ENCODE measurements at regions not wholly inside any gene's neighbourhood (a gene's known extent, or its start where the extent isn't known, plus 50 kb on each side); places are given as distances from the start of the nearest gene placed in this dataset.

DNA sequence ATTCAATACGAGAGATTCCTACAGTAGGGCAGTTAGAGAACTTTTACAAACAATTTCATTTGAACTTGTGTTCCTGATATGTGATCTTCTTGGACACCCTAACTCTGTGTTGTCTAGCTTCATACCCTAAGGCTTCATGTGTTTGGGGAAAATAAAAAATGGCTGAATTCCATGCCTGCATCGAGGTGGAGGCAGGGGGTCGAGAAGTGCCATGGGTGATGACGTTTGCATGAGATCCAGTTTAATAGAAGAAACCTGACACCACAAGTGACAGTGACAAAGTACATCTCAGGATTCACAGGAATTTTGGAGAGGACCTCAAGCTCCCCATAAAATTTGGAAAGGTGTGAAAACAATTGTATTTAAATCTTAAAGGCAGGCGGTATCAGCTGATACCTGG, 169.2 kb upstream of the NABP1 start:
- no peak for DNase-seq
- in situ Hi-C loops (cut with HindIII; ENCODE audit: low pct_ligation_motif_present, low pct_unique_long_range_greater_than_20kb, low sequenced_read_pairs), result loop anchor here (25.0 kb wide), 1 partner anchor 346 kb away; the partner anchor contains the start of gene STAT4

- in situ Hi-C loops (cut with HindIII; ENCODE audit: low pct_ligation_motif_present, low pct_unique_long_range_greater_than_20kb, low sequenced_read_pairs), result loop anchor here (25.0 kb wide), 1 partner anchor 350 kb away; the partner anchor contains the start of gene STAT4
- DNase-seq, result no peak
These were observed 165.6 kb upstream of the NABP1 start for GRCh38 chr2:191512216-191512835.

DNA sequence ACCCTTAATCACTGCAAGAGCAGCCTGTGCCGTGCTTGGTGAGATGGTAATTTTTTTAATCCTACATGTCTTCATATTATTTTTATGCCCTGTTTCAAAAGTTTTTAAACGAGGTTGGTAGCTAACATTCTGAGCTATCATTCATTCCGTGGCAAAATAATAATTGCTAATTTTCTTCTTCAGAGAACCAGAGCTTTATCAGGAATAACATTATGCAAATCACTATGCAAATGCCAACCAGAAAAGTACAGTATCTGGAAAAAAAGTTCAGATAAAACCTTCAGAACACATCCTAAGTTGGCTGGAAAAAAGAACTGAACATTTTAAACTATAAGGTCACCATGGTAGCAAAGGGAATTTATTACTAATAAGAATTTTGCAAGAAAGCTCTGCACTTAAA, 165.1 kb upstream of the NABP1 start:
- in situ Hi-C loops (cut with HindIII; ENCODE audit: low pct_ligation_motif_present, low pct_unique_long_range_greater_than_20kb, low sequenced_read_pairs), result loop anchor here (25.0 kb wide), 1 partner anchor 351 kb away; the partner anchor contains the start of gene STAT4
- no peak for DNase-seq

GRCh38 chr2:191514613-191515012, 163.3 kb upstream of the NABP1 start:
- in situ Hi-C loops (cut with HindIII; ENCODE audit: low pct_ligation_motif_present, low pct_unique_long_range_greater_than_20kb, low sequenced_read_pairs), result loop anchor here (25.0 kb wide), 1 partner anchor 352 kb away; the partner anchor contains the start of gene STAT4

GRCh38 chr2:191515551-191515950, 162.4 kb upstream of the NABP1 start:
- in situ Hi-C loops (cut with HindIII; ENCODE audit: low pct_ligation_motif_present, low pct_unique_long_range_greater_than_20kb, low sequenced_read_pairs), result loop anchor here (25.0 kb wide), 1 partner anchor 353 kb away; the partner anchor contains the start of gene STAT4
- no peak for DNase-seq

More at GRCh38 chr2:191514613-191515012, 163.3 kb upstream of the NABP1 start:
- no peak for DNase-seq

- in situ Hi-C loops (cut with HindIII; ENCODE audit: low pct_ligation_motif_present, low pct_unique_long_range_greater_than_20kb, low sequenced_read_pairs), result loop anchor here (25.0 kb wide), 1 partner anchor 354 kb away; the partner anchor contains the start of gene STAT4
- no peak for DNase-seq
These were observed 161.7 kb upstream of the NABP1 start for GRCh38 chr2:191516260-191516659.

- DNase-seq, result peak; percentile 62
- in situ Hi-C loops (cut with HindIII; ENCODE audit: low pct_ligation_motif_present, low pct_unique_long_range_greater_than_20kb, low sequenced_read_pairs), result loop anchor here (25.0 kb wide), 1 partner anchor 359 kb away; the partner anchor contains the start of gene STAT4
These were observed 156.2 kb upstream of the NABP1 start for GRCh38 chr2:191521608-191522208.

- in situ Hi-C loops (cut with HindIII; ENCODE audit: low pct_ligation_motif_present, low pct_unique_long_range_greater_than_20kb, low sequenced_read_pairs), result loop anchor here (25.0 kb wide), 1 partner anchor 360 kb away; the partner anchor contains the start of gene STAT4
- no peak for DNase-seq
These were observed 155.3 kb upstream of the NABP1 start for GRCh38 chr2:191522478-191523120.

- in situ Hi-C loops (cut with HindIII; ENCODE audit: low pct_ligation_motif_present, low pct_unique_long_range_greater_than_20kb, low sequenced_read_pairs), result no loop called here
- no peak for DNase-seq
These were observed 151.8 kb upstream of the NABP1 start for GRCh38 chr2:191526091-191526490.

- DNase-seq, result no peak
- in situ Hi-C loops (cut with HindIII; ENCODE audit: low pct_ligation_motif_present, low pct_unique_long_range_greater_than_20kb, low sequenced_read_pairs), result no loop called here
These were observed 151.4 kb upstream of the NABP1 start for GRCh38 chr2:191526536-191526935.

DNA sequence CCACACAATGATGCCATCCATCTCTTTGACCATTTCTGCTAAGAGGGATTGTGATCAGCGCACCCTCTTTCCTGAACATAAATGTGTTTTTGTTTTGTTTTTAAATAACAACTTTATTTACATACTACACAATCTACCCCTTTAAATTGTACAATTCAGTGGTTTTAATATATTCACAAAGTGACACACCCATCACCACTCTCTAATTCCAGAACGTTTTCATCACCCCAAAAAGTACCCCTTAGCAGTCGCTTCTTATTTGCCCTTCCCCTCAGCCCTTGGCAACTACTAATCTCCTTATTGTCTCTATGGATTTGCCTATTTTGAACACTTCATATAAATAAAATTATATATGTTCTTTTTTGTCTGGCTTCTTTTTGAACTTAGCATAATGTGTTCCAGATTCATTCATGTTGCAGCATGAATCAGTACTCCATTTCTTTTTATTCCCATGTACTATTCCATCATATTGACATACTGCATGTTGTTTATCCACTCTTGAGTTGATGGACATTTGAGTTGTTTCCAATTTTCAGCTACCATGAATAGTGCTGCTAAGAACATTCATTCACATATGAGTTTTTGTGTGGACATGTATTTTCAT, 150.9 kb upstream of the NABP1 start:
- DNase-seq, result no peak
- in situ Hi-C loops (cut with HindIII; ENCODE audit: low pct_ligation_motif_present, low pct_unique_long_range_greater_than_20kb, low sequenced_read_pairs), result no loop called here

GRCh38 chr2:191530618-191531017, 147.3 kb upstream of the NABP1 start:
- DNase-seq, result no peak
- in situ Hi-C loops (cut with HindIII; ENCODE audit: low pct_ligation_motif_present, low pct_unique_long_range_greater_than_20kb, low sequenced_read_pairs), result no loop called here

DNA sequence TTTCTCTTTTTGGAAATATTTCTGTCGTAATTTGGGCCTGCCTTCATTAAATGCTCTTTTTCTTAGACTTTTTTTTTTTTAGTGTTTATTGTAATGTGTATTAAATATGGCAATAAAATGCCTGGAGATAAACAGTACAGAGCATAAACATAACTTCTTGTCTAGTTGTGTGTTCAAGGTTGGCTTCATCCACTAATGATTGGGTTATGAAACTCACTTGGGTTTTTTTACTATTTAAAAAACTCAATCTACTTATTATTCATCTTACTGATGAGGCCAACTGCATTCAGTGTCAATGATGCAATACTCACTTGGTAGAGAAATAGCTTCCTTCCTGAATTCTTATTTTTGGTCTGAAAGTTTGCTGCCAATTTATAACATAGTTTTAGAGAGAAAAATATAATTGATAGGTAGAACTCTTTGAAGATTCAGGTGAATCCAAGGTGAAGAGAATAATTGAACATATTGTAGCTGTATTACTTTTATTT, 144.2 kb upstream of the NABP1 start:
- in situ Hi-C loops (cut with HindIII; ENCODE audit: low pct_ligation_motif_present, low pct_unique_long_range_greater_than_20kb, low sequenced_read_pairs), result no loop called here
- DNase-seq, result no peak

- in situ Hi-C loops (cut with HindIII; ENCODE audit: low pct_ligation_motif_present, low pct_unique_long_range_greater_than_20kb, low sequenced_read_pairs), result no loop called here
- DNase-seq, result no peak
These were observed 140.0 kb upstream of the NABP1 start for GRCh38 chr2:191537921-191538320.

DNA sequence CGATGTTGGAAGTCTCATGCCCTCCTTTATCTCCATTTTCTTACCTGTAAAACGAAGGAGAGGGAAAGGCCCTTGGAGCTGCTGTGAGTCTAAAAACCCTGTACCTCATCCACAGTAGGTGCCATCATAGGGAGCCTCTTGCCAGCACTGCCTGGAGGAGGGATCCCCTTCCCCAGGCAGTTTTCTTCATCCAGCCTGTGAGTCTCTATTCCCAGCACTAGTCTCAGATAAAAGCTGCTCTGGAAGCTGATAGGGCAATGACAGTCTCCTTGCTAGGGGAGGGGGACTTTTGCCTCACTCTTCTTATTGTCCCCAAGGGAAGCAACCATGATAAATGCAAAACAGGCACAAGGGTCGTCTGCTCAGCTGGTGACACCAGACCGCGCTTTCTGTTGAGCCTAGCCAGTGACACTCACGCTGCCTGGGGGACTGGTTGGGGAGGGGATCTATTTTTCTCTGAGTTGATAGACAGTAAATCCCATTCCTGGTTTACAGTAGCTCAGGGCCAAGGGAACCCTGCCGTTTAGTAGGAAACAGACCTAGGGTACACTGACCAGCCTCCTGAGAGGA, 139.5 kb upstream of the NABP1 start:
- no peak for DNase-seq
- in situ Hi-C loops (cut with HindIII; ENCODE audit: low pct_ligation_motif_present, low pct_unique_long_range_greater_than_20kb, low sequenced_read_pairs), result no loop called here

DNA sequence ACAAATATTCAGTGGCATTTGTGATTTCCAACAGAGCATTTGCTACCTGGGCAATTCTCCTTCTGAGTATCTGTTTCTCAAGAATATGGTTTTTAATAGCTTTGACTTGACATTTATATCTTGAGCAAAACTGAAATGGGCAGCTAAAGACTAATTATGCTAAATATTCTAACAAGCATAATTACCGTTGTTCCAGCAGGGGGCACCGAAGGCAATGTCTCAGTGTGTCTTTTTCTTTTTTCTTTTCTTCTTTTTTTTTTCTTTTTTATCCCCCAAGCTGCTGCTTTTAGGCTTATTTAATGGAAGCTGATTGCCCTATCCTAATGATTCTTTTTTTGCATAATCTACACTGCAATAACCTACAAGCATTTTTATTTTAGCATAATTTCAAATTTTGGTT, 138.9 kb upstream of the NABP1 start:
- DNase-seq, result peak; percentile 43
- in situ Hi-C loops (cut with HindIII; ENCODE audit: low pct_ligation_motif_present, low pct_unique_long_range_greater_than_20kb, low sequenced_read_pairs), result no loop called here

- in situ Hi-C loops (cut with HindIII; ENCODE audit: low pct_ligation_motif_present, low pct_unique_long_range_greater_than_20kb, low sequenced_read_pairs), result no loop called here
- no peak for DNase-seq
These were observed 137.3 kb upstream of the NABP1 start for GRCh38 chr2:191540681-191541080.

GRCh38 chr2:191543708-191544107, 134.2 kb upstream of the NABP1 start:
- in situ Hi-C loops (cut with HindIII; ENCODE audit: low pct_ligation_motif_present, low pct_unique_long_range_greater_than_20kb, low sequenced_read_pairs), result no loop called here
- no peak for DNase-seq

Measured in ACHN (cell line).